Natural killer cell (primary cell): ENCODE measurements at regions not wholly inside any gene's neighbourhood (a gene's known extent, or its start where the extent isn't known, plus 50 kb on each side); places are given as distances from the start of the nearest gene placed in this dataset.

ENCODE experiments used
- ATAC-seq, 3 donors: fragments of 150-1000 bp in 2 of 3; fragments of 200-7000 bp in 1 of 3; cut with Tn5 transposase; 1 replicate in 1 of 3; 2 replicates in 2 of 3; pipeline ENCODE4 v1.10.0; 2021; ENCODE audit warnings: mild to moderate bottlenecking in 2 of 3, moderate library complexity in 2 of 3
- DNase-seq, 2 donors: peaks; one replicate each; pipeline versions ENCODE4 v3.0.0 to v3.0.0-alpha.2; 2013 to 2021; ENCODE audit warnings: mixed read lengths in 1 of 2
- H3K27ac ChIP-seq: one replicate; pipeline ENCODE4 v1.5.1; 2013; ENCODE audit warnings: mild to moderate bottlenecking, low read length
- H3K27me3 ChIP-seq: one replicate; pipeline ENCODE4 v1.6.1; 2013; ENCODE audit warnings: low read length; ENCODE audit not compliant: control insufficient read depth, insufficient read depth
- H3K36me3 ChIP-seq: one replicate; pipeline ENCODE4 v1.6.1; 2013; ENCODE audit warnings: low read length; ENCODE audit not compliant: control insufficient read depth, insufficient read depth
- H3K4me1 ChIP-seq: one replicate; pipeline ENCODE4 v1.6.1; 2013; ENCODE audit warnings: low read length; ENCODE audit not compliant: control insufficient read depth, insufficient read depth
- H3K4me3 ChIP-seq: one replicate; pipeline ENCODE4 v1.5.1; 2013; ENCODE audit warnings: low read length
- H3K9me3 ChIP-seq: one replicate; pipeline ENCODE4 v1.6.1; 2013; ENCODE audit warnings: low read length; ENCODE audit not compliant: control insufficient read depth, insufficient read depth
- H3K27ac Mint-ChIP-seq, 2 donors: one replicate each; pipeline ENCODE4 v1.8.0; 2022; ENCODE audit warnings: mild to moderate bottlenecking in 2 of 2, mixed read lengths in 2 of 2, moderate library complexity in 1 of 2
- H3K27me3 Mint-ChIP-seq, 2 donors: one replicate each; pipeline ENCODE4 v1.8.0; 2022; ENCODE audit warnings: low read depth in 2 of 2, mixed read lengths in 2 of 2
- H3K36me3 Mint-ChIP-seq: one replicate; pipeline ENCODE4 v1.8.0; 2022; ENCODE audit warnings: mixed read lengths
- H3K4me1 Mint-ChIP-seq, 2 donors: one replicate each; pipeline ENCODE4 v1.8.0; 2022; ENCODE audit warnings: mixed read lengths in 2 of 2
- H3K4me3 Mint-ChIP-seq: one replicate; pipeline ENCODE4 v1.8.0; 2022; ENCODE audit warnings: mild to moderate bottlenecking, moderate library complexity, mixed read lengths
- H3K9me3 Mint-ChIP-seq, 2 donors: one replicate each; pipeline ENCODE4 v1.8.0; 2022; ENCODE audit warnings: mixed read lengths in 2 of 2
- WGBS: methylation state at CpG from one replicate; pipeline ENCODE4 v1.1.7; 2013; ENCODE audit warnings: missing lambda C conversion rate; ENCODE audit not compliant: insufficient coverage; 5-methylcytosine and 5-hydroxymethylcytosine counted together
- intact Hi-C: fragments of 100-400 bp; cut with micrococcal nuclease; formaldehyde crosslinking; loops from one replicate; pipeline ENCODE4 v1.14.2; 2022
- TF ChIP-seq, protein P1 (sequence below): fragments of 200-600 bp; IDR thresholded peaks from one replicate; pipeline ENCODE4 v1.8.0; 2022; ENCODE audit warnings: antibody characterized with exemption

GRCh38 chr18:61989138-61989537 lies 96.3 kb upstream of the RNF152 start:
- Mint-ChIP-seq H3K9me3 (no peaks in the 10 kb centered on the region), H3K27me3 (peaks cover 0 to 9% of the 10 kb centered on the region in 2 donors), H3K36me3 (no peaks in the 10 kb centered on the region), H3K27ac (no peak overlapping the region), H3K4me1 (no peaks in the 10 kb centered on the region), H3K4me3 (no peak overlapping the region)
- Histone ChIP-seq H3K36me3 (no peaks in the 10 kb centered on the region), H3K9me3 (no peaks in the 10 kb centered on the region), H3K27me3 (no peaks in the 10 kb centered on the region), H3K4me3 (no peak overlapping the region), H3K4me1 (no peaks in the 10 kb centered on the region), H3K27ac (no peak overlapping the region)
- ATAC-seq (no peak), DNase-seq (no peak)
- TF ChIP-seq, protein P1, sequence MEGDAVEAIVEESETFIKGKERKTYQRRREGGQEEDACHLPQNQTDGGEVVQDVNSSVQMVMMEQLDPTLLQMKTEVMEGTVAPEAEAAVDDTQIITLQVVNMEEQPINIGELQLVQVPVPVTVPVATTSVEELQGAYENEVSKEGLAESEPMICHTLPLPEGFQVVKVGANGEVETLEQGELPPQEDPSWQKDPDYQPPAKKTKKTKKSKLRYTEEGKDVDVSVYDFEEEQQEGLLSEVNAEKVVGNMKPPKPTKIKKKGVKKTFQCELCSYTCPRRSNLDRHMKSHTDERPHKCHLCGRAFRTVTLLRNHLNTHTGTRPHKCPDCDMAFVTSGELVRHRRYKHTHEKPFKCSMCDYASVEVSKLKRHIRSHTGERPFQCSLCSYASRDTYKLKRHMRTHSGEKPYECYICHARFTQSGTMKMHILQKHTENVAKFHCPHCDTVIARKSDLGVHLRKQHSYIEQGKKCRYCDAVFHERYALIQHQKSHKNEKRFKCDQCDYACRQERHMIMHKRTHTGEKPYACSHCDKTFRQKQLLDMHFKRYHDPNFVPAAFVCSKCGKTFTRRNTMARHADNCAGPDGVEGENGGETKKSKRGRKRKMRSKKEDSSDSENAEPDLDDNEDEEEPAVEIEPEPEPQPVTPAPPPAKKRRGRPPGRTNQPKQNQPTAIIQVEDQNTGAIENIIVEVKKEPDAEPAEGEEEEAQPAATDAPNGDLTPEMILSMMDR, result no peak
- intact Hi-C loops, result no loop called here
- WGBS, result 100% methylated on average over 2 of the region's 4 CpGs

DNA sequence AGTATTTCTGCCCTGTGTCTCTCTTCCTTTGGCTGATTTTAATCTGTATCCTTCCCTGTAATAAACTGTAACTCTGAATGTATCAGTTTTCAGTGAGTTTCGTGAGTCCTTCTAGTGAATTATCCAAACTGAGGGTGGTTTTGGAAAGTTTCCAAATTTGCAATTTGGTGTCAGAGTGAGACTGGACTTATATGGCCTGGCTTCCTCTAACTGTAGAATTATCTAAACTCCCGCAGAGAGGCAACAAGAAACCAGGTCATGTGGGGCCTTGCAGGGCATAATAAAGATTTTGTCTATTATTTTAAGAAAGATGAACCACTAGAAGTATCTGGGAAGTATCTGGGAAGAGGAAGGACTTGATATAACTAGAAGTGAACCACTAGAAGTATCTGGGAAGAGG lies 95.3 kb upstream of the RNF152 start:
- Histone ChIP-seq H3K36me3 (no peaks in the 10 kb centered on the region), H3K4me3 (no peak overlapping the region), H3K9me3 (no peaks in the 10 kb centered on the region), H3K27ac (no peak overlapping the region), H3K27me3 (no peaks in the 10 kb centered on the region), H3K4me1 (no peaks in the 10 kb centered on the region)
- DNase-seq, result no peak
- TF ChIP-seq, protein P1, result no peak
- 88% methylated on average over 1 of the region's 2 CpGs for WGBS
- no peak for ATAC-seq
- no peak overlapping the region for H3K27ac Mint-ChIP-seq
- no peaks in the 10 kb centered on the region for H3K36me3 Mint-ChIP-seq
- H3K9me3 Mint-ChIP-seq, result no peaks in the 10 kb centered on the region
- H3K4me3 Mint-ChIP-seq, result no peak overlapping the region
- peaks cover 0 to 4% of the 10 kb centered on the region in 2 donors for H3K4me1 Mint-ChIP-seq
- intact Hi-C loops, result no loop called here
- H3K27me3 Mint-ChIP-seq, result peaks cover 0 to 9% of the 10 kb centered on the region in 2 donors

GRCh38 chr18:61985681-61986080 lies 92.9 kb upstream of the RNF152 start:
- Histone ChIP-seq H3K27ac (no peak overlapping the region), H3K27me3 (no peaks in the 10 kb centered on the region), H3K4me1 (no peaks in the 10 kb centered on the region), H3K9me3 (no peaks in the 10 kb centered on the region), H3K36me3 (no peaks in the 10 kb centered on the region), H3K4me3 (no peak overlapping the region)
- H3K9me3 Mint-ChIP-seq, result no peaks in the 10 kb centered on the region
- ATAC-seq (no peak), DNase-seq (no peak)
- intact Hi-C loops, result no loop called here
- no peak overlapping the region for H3K27ac Mint-ChIP-seq
- peaks cover 0 to 12% of the 10 kb centered on the region in 2 donors for H3K27me3 Mint-ChIP-seq
- H3K4me3 Mint-ChIP-seq, result no peak overlapping the region
- H3K36me3 Mint-ChIP-seq, result no peaks in the 10 kb centered on the region
- peaks cover 0 to 11% of the 10 kb centered on the region in 2 donors for H3K4me1 Mint-ChIP-seq
- TF ChIP-seq, protein P1, result no peak
- WGBS, result no CpG with 5 or more reads among the region's 1 CpG

- no peaks in the 10 kb centered on the region for H3K9me3 Mint-ChIP-seq
- no peak for DNase-seq
- H3K27ac Mint-ChIP-seq, result no peak overlapping the region
Measured at GRCh38 chr18:61984349-61984748, 91.5 kb upstream of the RNF152 start.

More at GRCh38 chr18:61984349-61984748, 91.5 kb upstream of the RNF152 start:
- Mint-ChIP-seq H3K4me3 (no peak overlapping the region), H3K36me3 (no peaks in the 10 kb centered on the region), H3K27me3 (peaks cover 0 to 12% of the 10 kb centered on the region in 2 donors), H3K4me1 (peaks cover 0 to 11% of the 10 kb centered on the region in 2 donors)
- no peaks in the 10 kb centered on the region for H3K9me3 ChIP-seq
- H3K27ac ChIP-seq, result no peak overlapping the region
- H3K4me1 ChIP-seq, result no peaks in the 10 kb centered on the region
- no peak overlapping the region for H3K4me3 ChIP-seq
- WGBS, result 86% methylated on average over 1 of the region's 1 CpG
- H3K27me3 ChIP-seq, result no peaks in the 10 kb centered on the region
- TF ChIP-seq, protein P1, result no peak
- H3K36me3 ChIP-seq, result no peaks in the 10 kb centered on the region
- no peak for ATAC-seq
- intact Hi-C loops, result no loop called here
